Neural crest cell (in vitro differentiated cells): ENCODE measurements at regions not wholly inside any gene's neighbourhood (a gene's known extent, or its start where the extent isn't known, plus 50 kb on each side); places are given as distances from the start of the nearest gene placed in this dataset.

Source experiments
- DNase-seq: peaks from one replicate; pipeline ENCODE4 v3.0.0; 2021; ENCODE audit warnings: low read depth, mixed read lengths, low spot score
- H3K27ac Mint-ChIP-seq: one replicate; pipeline ENCODE4 v1.8.0; 2021; ENCODE audit warnings: mild to moderate bottlenecking, mixed read lengths; ENCODE audit not compliant: unreplicated experiment
- H3K27me3 Mint-ChIP-seq: 2 replicates; pipeline ENCODE4 v1.8.0; 2021; ENCODE audit warnings: low read depth, mild to moderate bottlenecking, mixed read lengths
- H3K36me3 Mint-ChIP-seq: 2 replicates; pipeline ENCODE4 v1.8.0; 2021; ENCODE audit warnings: low read depth, mild to moderate bottlenecking, mixed read lengths
- H3K4me1 Mint-ChIP-seq: 2 replicates; pipeline ENCODE4 v1.8.0; 2021; ENCODE audit warnings: mixed read lengths
- H3K4me3 Mint-ChIP-seq: one replicate; pipeline ENCODE4 v1.8.0; 2021; ENCODE audit warnings: mild to moderate bottlenecking, mixed read lengths
- H3K9me3 Mint-ChIP-seq: 2 replicates; pipeline ENCODE4 v1.8.0; 2021; ENCODE audit warnings: mixed read lengths
- CTCF ChIP-seq: fragments of 200-600 bp; sonication (generic); conservative IDR thresholded peaks from 2 replicates; pipeline ENCODE4 v1.5.0; 2021; ENCODE audit warnings: antibody characterized with exemption, mild to moderate bottlenecking

- H3K27ac Mint-ChIP-seq, result no peak overlapping the region
- no peak for TF ChIP-seq CTCF
Observed at GRCh38 chr3:181855825-181856224, 144.1 kb downstream of the SOX2 start.

GRCh38 chr3:181859518-181859917 lies 147.8 kb downstream of the SOX2 start:
- TF ChIP-seq CTCF, result no peak
- Mint-ChIP-seq H3K9me3 (no peaks in the 10 kb centered on the region), H3K27me3 (no peaks in the 10 kb centered on the region), H3K27ac (no peak overlapping the region), H3K4me1 (peaks cover 13% of the 10 kb centered on the region), H3K4me3 (no peak overlapping the region), H3K36me3 (no peaks in the 10 kb centered on the region)
- DNase-seq, result no peak

More at GRCh38 chr3:181855825-181856224, 144.1 kb downstream of the SOX2 start:
- Mint-ChIP-seq H3K9me3 (no peaks in the 10 kb centered on the region), H3K4me1 (peaks cover 7% of the 10 kb centered on the region), H3K36me3 (no peaks in the 10 kb centered on the region), H3K27me3 (no peaks in the 10 kb centered on the region), H3K4me3 (no peak overlapping the region)
- DNase-seq, result no peak

GRCh38 chr3:181860235-181860634 lies 148.5 kb downstream of the SOX2 start:
- no peak overlapping the region for H3K27ac Mint-ChIP-seq
- H3K36me3 Mint-ChIP-seq, result no peaks in the 10 kb centered on the region
- H3K4me3 Mint-ChIP-seq, result no peak overlapping the region
- no peaks in the 10 kb centered on the region for H3K27me3 Mint-ChIP-seq
- no peak for TF ChIP-seq CTCF
- DNase-seq, result no peak
- no peaks in the 10 kb centered on the region for H3K9me3 Mint-ChIP-seq
- H3K4me1 Mint-ChIP-seq, result peaks cover 13% of the 10 kb centered on the region

- peaks cover 13% of the 10 kb centered on the region for H3K4me1 Mint-ChIP-seq
- TF ChIP-seq CTCF, result no peak
- no peaks in the 10 kb centered on the region for H3K36me3 Mint-ChIP-seq
- no peaks in the 10 kb centered on the region for H3K27me3 Mint-ChIP-seq
- H3K27ac Mint-ChIP-seq, result no peak overlapping the region
- DNase-seq, result no peak
- H3K4me3 Mint-ChIP-seq, result no peak overlapping the region
- H3K9me3 Mint-ChIP-seq, result peaks cover 3% of the 10 kb centered on the region
Observed at GRCh38 chr3:181862502-181862901, 150.8 kb downstream of the SOX2 start.

GRCh38 chr3:181868576-181869082 lies 156.9 kb downstream of the SOX2 start:
- H3K4me3 Mint-ChIP-seq, result no peak overlapping the region
- no peak overlapping the region for H3K27ac Mint-ChIP-seq

More at GRCh38 chr3:181868576-181869082, 156.9 kb downstream of the SOX2 start:
- no peak for DNase-seq
- Mint-ChIP-seq H3K4me1 (peaks cover 3% of the 10 kb centered on the region), H3K27me3 (no peaks in the 10 kb centered on the region), H3K9me3 (peaks cover 7% of the 10 kb centered on the region), H3K36me3 (no peaks in the 10 kb centered on the region)
- TF ChIP-seq CTCF, result no peak
